ENCODE measurements at regions not wholly inside any gene's neighbourhood (a gene's known extent, or its start where the extent isn't known, plus 50 kb on each side); places are given as distances from the start of the nearest gene placed in this dataset.

- TF ChIP-seq CTCF (conservative IDR thresholded peaks at IDR 0.05 in 1 of 2, IDR thresholded peaks at IDR 0.05 in 1 of 2; ENCODE audit: extremely low read depth in 1 of 2, insufficient read depth in 1 of 2, low read depth in 1 of 2, low read length in 2 of 2) (peak; percentile 24 to 40), EZH2 (IDR thresholded peaks at IDR 0.05; ENCODE audit: borderline replicate concordance, low read length) (no peak)
These were observed 60.1 kb upstream of the KAZN start for GRCh38 chr1:14538335-14538734.

Measured in mammary epithelial cell (primary cell).